ENCODE measurements at regions not wholly inside any gene's neighbourhood (a gene's known extent, or its start where the extent isn't known, plus 50 kb on each side); places are given as distances from the start of the nearest gene placed in this dataset.

- TF ChIP-seq, protein P1, sequence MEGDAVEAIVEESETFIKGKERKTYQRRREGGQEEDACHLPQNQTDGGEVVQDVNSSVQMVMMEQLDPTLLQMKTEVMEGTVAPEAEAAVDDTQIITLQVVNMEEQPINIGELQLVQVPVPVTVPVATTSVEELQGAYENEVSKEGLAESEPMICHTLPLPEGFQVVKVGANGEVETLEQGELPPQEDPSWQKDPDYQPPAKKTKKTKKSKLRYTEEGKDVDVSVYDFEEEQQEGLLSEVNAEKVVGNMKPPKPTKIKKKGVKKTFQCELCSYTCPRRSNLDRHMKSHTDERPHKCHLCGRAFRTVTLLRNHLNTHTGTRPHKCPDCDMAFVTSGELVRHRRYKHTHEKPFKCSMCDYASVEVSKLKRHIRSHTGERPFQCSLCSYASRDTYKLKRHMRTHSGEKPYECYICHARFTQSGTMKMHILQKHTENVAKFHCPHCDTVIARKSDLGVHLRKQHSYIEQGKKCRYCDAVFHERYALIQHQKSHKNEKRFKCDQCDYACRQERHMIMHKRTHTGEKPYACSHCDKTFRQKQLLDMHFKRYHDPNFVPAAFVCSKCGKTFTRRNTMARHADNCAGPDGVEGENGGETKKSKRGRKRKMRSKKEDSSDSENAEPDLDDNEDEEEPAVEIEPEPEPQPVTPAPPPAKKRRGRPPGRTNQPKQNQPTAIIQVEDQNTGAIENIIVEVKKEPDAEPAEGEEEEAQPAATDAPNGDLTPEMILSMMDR (IDR thresholded peaks at IDR 0.05; ENCODE audit: unreplicated experiment) = no peak
- POLR2A ChIA-PET = no interaction called here
- Mint-ChIP-seq H3K4me1 (ENCODE audit: insufficient read depth, unreplicated experiment) (no peaks in the 10 kb centered on the region), H3K27ac (ENCODE audit: low read depth, unreplicated experiment) (no peak overlapping the region), H3K27me3 (ENCODE audit: insufficient read depth, unreplicated experiment) (no peaks in the 10 kb centered on the region), H3K36me3 (ENCODE audit: insufficient read depth, unreplicated experiment) (no peaks in the 10 kb centered on the region), H3K9me3 (ENCODE audit: unreplicated experiment) (no peaks in the 10 kb centered on the region), H3K4me3 (ENCODE audit: unreplicated experiment) (no peak overlapping the region)
- intact Hi-C loops (cut with micrococcal nuclease) = no loop called here
- no peak for DNase-seq (ENCODE audit: unreplicated experiment)
- CTCF ChIA-PET = no interaction called here
- no TSS peak for BruUV-seq (replicated peaks)
These were observed 940.1 kb upstream of the TMPRSS15 start for GRCh38 chr21:19343711-19344110.

GRCh38 chr21:19350286-19350685 is 946.7 kb upstream of the TMPRSS15 start:
- H3K27ac Mint-ChIP-seq (ENCODE audit: low read depth, unreplicated experiment) = no peak overlapping the region
- CTCF ChIA-PET = interaction anchor here (0.6 kb wide), 1 partner anchor 1245 kb away, joined by 3 read pairs; no protein-coding TSS in a partner anchor
- TF ChIP-seq, protein P1 (IDR thresholded peaks at IDR 0.05; ENCODE audit: unreplicated experiment) = no peak
- H3K27me3 Mint-ChIP-seq (ENCODE audit: insufficient read depth, unreplicated experiment) = no peaks in the 10 kb centered on the region
- intact Hi-C loops (cut with micrococcal nuclease) = no loop called here
- POLR2A ChIA-PET = no interaction called here
- no peak overlapping the region for H3K4me3 Mint-ChIP-seq (ENCODE audit: unreplicated experiment)
- H3K36me3 Mint-ChIP-seq (ENCODE audit: insufficient read depth, unreplicated experiment) = no peaks in the 10 kb centered on the region
- H3K4me1 Mint-ChIP-seq (ENCODE audit: insufficient read depth, unreplicated experiment) = no peaks in the 10 kb centered on the region
- no TSS peak for BruUV-seq (replicated peaks)
- no peaks in the 10 kb centered on the region for H3K9me3 Mint-ChIP-seq (ENCODE audit: unreplicated experiment)
- DNase-seq (ENCODE audit: unreplicated experiment) = no peak

DNA sequence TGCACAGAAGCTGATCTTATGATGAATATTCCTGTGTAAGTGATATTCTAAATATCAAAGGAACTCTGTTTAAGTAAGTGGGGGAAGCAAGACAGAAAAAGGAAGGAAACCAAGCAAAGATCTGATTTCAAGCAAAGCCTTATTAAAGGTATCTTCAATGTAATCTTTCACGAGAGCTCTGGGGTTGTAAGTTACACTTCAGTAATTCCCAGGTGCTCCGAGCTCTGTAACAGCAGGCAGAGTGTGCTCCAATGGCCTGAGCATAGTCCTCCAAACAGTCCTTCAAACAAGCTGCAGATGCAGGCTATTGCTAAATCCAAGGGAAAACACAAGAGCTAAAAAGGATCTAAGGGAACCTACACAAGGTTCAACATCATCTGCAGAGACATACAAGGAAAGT is 949.7 kb upstream of the TMPRSS15 start:
- no peak overlapping the region for H3K27ac Mint-ChIP-seq (ENCODE audit: low read depth, unreplicated experiment)
- H3K27me3 Mint-ChIP-seq (ENCODE audit: insufficient read depth, unreplicated experiment) = no peaks in the 10 kb centered on the region
- intact Hi-C loops (cut with micrococcal nuclease) = no loop called here
- BruUV-seq (replicated peaks) = no TSS peak
- ChIA-PET CTCF (no interaction called here), POLR2A (interaction anchor here (0.6 kb wide), 1 partner anchor 76 kb away, joined by 3 read pairs; no protein-coding TSS in a partner anchor)
- no peak overlapping the region for H3K4me3 Mint-ChIP-seq (ENCODE audit: unreplicated experiment)
- H3K36me3 Mint-ChIP-seq (ENCODE audit: insufficient read depth, unreplicated experiment) = no peaks in the 10 kb centered on the region
- DNase-seq (ENCODE audit: unreplicated experiment) = no peak
- no peaks in the 10 kb centered on the region for H3K9me3 Mint-ChIP-seq (ENCODE audit: unreplicated experiment)
- no peaks in the 10 kb centered on the region for H3K4me1 Mint-ChIP-seq (ENCODE audit: insufficient read depth, unreplicated experiment)
- TF ChIP-seq, protein P1 (IDR thresholded peaks at IDR 0.05; ENCODE audit: unreplicated experiment) = no peak

DNA sequence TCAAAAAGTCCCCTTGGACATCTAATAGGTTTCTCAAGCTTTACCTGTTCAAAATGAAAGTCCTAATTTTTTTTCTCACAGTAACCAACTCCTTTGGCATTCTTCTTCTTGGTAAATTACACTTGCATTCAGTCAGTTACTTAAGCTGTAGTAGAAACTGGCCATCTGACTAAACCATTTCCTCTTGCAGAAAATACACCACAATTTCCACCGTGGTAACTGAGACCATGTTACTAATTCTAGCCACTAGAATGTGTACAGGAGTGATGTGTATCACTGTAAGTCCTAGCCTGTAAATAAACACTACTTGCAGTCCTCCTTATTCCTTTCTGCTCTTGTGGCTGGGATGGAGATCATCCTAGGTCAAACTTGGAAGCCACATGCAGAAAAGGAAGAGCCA is 965.4 kb upstream of the TMPRSS15 start:
- BruUV-seq (replicated peaks) = no TSS peak
- TF ChIP-seq, protein P1 (IDR thresholded peaks at IDR 0.05; ENCODE audit: unreplicated experiment) = no peak
- H3K27ac Mint-ChIP-seq (ENCODE audit: low read depth, unreplicated experiment) = no peak overlapping the region

More for the DNA sequence above, 965.4 kb upstream of the TMPRSS15 start:
- H3K36me3 Mint-ChIP-seq (ENCODE audit: insufficient read depth, unreplicated experiment) = no peaks in the 10 kb centered on the region
- intact Hi-C loops (cut with micrococcal nuclease) = no loop called here
- POLR2A ChIA-PET = interaction anchor here (0.6 kb wide), 1 partner anchor 43 kb away, joined by 3 read pairs; no protein-coding TSS in a partner anchor
- H3K4me1 Mint-ChIP-seq (ENCODE audit: insufficient read depth, unreplicated experiment) = peaks cover 6% of the 10 kb centered on the region
- CTCF ChIA-PET = no interaction called here
- H3K27me3 Mint-ChIP-seq (ENCODE audit: insufficient read depth, unreplicated experiment) = no peaks in the 10 kb centered on the region
- DNase-seq (ENCODE audit: unreplicated experiment) = no peak
- no peaks in the 10 kb centered on the region for H3K9me3 Mint-ChIP-seq (ENCODE audit: unreplicated experiment)
- H3K4me3 Mint-ChIP-seq (ENCODE audit: unreplicated experiment) = no peak overlapping the region
